Liver (tissue), 8 donors: ENCODE measurements at regions not wholly inside any gene's neighbourhood (a gene's known extent, or its start where the extent isn't known, plus 50 kb on each side); places are given as distances from the start of the nearest gene placed in this dataset.

Experiments
- DNase-seq: peaks from one replicate; pipeline ENCODE4 v3.0.0-alpha.2; 2017; ENCODE audit warnings: low spot score
- H3K27ac ChIP-seq, 2 donors: one replicate each; pipeline ENCODE4 v1.7.0; 2013; ENCODE audit warnings: inconsistent platforms in 2 of 2, low read length in 2 of 2, control low read depth in 1 of 2, low read depth in 1 of 2, mild to moderate bottlenecking in 1 of 2
- H3K27me3 ChIP-seq, 4 donors: one replicate each; pipeline versions ENCODE4 v1.6.1 to v1.7.0; 2013; ENCODE audit warnings: low read length in 3 of 4, inconsistent platforms in 1 of 4, mild to moderate bottlenecking in 1 of 4, moderate library complexity in 1 of 4; ENCODE audit not compliant: control insufficient read depth in 4 of 4, insufficient read depth in 4 of 4
- H3K36me3 ChIP-seq, 4 donors: one replicate each; pipeline versions ENCODE4 v1.6.1 to v1.7.0; 2013; ENCODE audit warnings: low read length in 3 of 4, mild to moderate bottlenecking in 3 of 4, low read depth in 1 of 4, moderate library complexity in 1 of 4; ENCODE audit not compliant: control insufficient read depth in 4 of 4, insufficient read depth in 3 of 4
- H3K4me1 ChIP-seq, 4 donors: one replicate each; pipeline versions ENCODE4 v1.6.1 to v1.7.0; 2013; ENCODE audit warnings: low read length in 3 of 4, mild to moderate bottlenecking in 3 of 4, moderate library complexity in 1 of 4; ENCODE audit not compliant: control insufficient read depth in 4 of 4, insufficient read depth in 4 of 4
- H3K4me3 ChIP-seq, 3 donors: one replicate each; pipeline versions ENCODE4 v1.6.1 to v1.7.0; 2013; ENCODE audit warnings: low read length in 3 of 3, control low read depth in 1 of 3, low read depth in 1 of 3, mild to moderate bottlenecking in 1 of 3
- H3K9ac ChIP-seq, 2 donors: one replicate each; pipeline ENCODE4 v1.7.0; 2013; ENCODE audit warnings: low read length in 2 of 2, mild to moderate bottlenecking in 2 of 2, moderate library complexity in 2 of 2, control low read depth in 1 of 2, low read depth in 1 of 2
- H3K9me3 ChIP-seq, 4 donors: one replicate each; pipeline versions ENCODE4 v1.6.1 to v1.7.0; 2013; ENCODE audit warnings: low read length in 3 of 4; ENCODE audit not compliant: control insufficient read depth in 4 of 4
- ATF3 ChIP-seq: IDR thresholded peaks from 2 replicates; pipeline ENCODE4 v1.6.1; 2016; ENCODE audit warnings: antibody characterized with exemption
- EGR1 ChIP-seq, 2 donors: IDR thresholded peaks; 2 replicates each; pipeline ENCODE4 v1.6.1; 2016 to 2018; ENCODE audit warnings: antibody characterized with exemption in 2 of 2, low read depth in 2 of 2
- FOXA1 ChIP-seq: IDR thresholded peaks from 2 replicates; pipeline ENCODE4 v1.6.1; 2016; ENCODE audit warnings: antibody characterized with exemption
- FOXA2 ChIP-seq: IDR thresholded peaks from 2 replicates; pipeline ENCODE4 v1.6.1; 2016; ENCODE audit warnings: antibody characterized with exemption
- GABPA ChIP-seq, 2 donors: IDR thresholded peaks in 1 of 2; conservative IDR thresholded peaks in 1 of 2; 2 replicates each; pipeline ENCODE4 v1.6.1; 2016; ENCODE audit warnings: antibody characterized with exemption in 2 of 2, mild to moderate bottlenecking in 1 of 2, moderate library complexity in 1 of 2
- HNF4A ChIP-seq, 2 donors: conservative IDR thresholded peaks; 2 replicates each; pipeline ENCODE4 v1.6.1; 2016; ENCODE audit warnings: antibody characterized with exemption in 2 of 2, mild to moderate bottlenecking in 2 of 2
- HNF4G ChIP-seq: IDR thresholded peaks from 2 replicates; pipeline ENCODE4 v1.6.1; 2016; ENCODE audit warnings: antibody characterized with exemption
- JUND ChIP-seq, 2 donors: IDR thresholded peaks; 2 replicates each; pipeline ENCODE4 v1.6.1; 2016; ENCODE audit warnings: antibody characterized with exemption in 2 of 2
- MAX ChIP-seq: IDR thresholded peaks from 2 replicates; pipeline ENCODE4 v1.6.1; 2016; ENCODE audit warnings: antibody characterized with exemption
- NR2F2 ChIP-seq: IDR thresholded peaks from 2 replicates; pipeline ENCODE4 v1.6.1; 2016; ENCODE audit warnings: antibody characterized with exemption
- RAD21 ChIP-seq, 2 donors: IDR thresholded peaks; 2 replicates each; pipeline ENCODE4 v1.6.1; 2016; ENCODE audit warnings: antibody characterized with exemption in 2 of 2, mild to moderate bottlenecking in 2 of 2
- REST ChIP-seq: IDR thresholded peaks from 2 replicates; pipeline ENCODE4 v1.6.1; 2016; ENCODE audit warnings: antibody characterized with exemption, mild to moderate bottlenecking
- RXRA ChIP-seq, 2 donors: IDR thresholded peaks; 2 replicates each; pipeline ENCODE4 v1.6.1; 2017 to 2018; ENCODE audit warnings: antibody characterized with exemption in 2 of 2, mild to moderate bottlenecking in 1 of 2
- SP1 ChIP-seq: IDR thresholded peaks from 2 replicates; pipeline ENCODE4 v1.6.1; 2018; ENCODE audit warnings: antibody characterized with exemption, mild to moderate bottlenecking
- TAF1 ChIP-seq: conservative IDR thresholded peaks from 2 replicates; pipeline ENCODE4 v1.6.1; 2016; ENCODE audit warnings: antibody characterized with exemption, mild to moderate bottlenecking
- YY1 ChIP-seq: IDR thresholded peaks from 2 replicates; pipeline ENCODE4 v1.6.1; 2016; ENCODE audit warnings: antibody characterized with exemption, mild to moderate bottlenecking
- ZBTB33 ChIP-seq: IDR thresholded peaks from 2 replicates; pipeline ENCODE4 v1.6.1; 2016; ENCODE audit warnings: antibody characterized with exemption
- WGBS: extraction: QIAGEN DNeasy Blood & Tissue Kit; methylation state at CpG from one replicate; pipeline ENCODE4 v1.1.7; 2013; 5-methylcytosine and 5-hydroxymethylcytosine counted together
- TF ChIP-seq, protein P1 (sequence below): fragments of 150-350 bp; IDR thresholded peaks from 2 replicates; pipeline ENCODE4 v1.5.1; 2017; ENCODE audit warnings: improper control_type of control experiment, low read depth, low read length; ENCODE audit not compliant: missing input control
- donor health status: healthy.
- donor health status: healthy.
- donor health status: healthy.
- donor health status: healthy.
- donor health status: healthy.

DNA sequence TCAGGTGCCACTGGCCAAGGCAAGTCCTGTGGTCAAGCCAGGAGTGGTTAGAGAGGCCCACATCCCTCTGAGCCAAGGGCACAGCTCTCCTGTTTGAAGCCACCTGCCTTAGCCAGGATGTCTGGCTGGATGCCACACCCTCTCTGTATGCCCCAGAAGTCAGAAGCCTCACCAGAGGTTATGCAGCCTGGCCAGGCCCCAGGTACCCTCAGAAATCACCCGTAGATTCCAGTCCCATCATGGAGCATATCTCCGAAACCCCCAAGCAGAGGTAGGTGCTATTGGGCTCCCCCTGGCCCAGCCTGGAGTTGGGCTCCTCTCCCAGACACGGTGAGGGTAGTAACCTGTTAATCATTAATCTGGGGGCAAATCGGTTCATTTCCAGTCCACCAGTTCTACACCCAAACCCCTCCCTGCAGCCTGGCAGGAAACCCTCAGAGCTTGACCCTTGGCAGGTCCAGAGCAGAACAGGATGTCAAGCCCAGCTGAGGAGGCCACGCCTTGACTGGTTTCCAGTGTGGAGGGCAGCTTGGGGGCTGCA lies 60.6 kb upstream of the TMEM97 start:
- Histone ChIP-seq H3K9ac (no peak overlapping the region), H3K36me3 (no peaks in the 10 kb centered on the region), H3K4me1 (peaks cover 8 to 26% (median 20%) of the 10 kb centered on the region in 4 donors), H3K9me3 (no peaks in the 10 kb centered on the region), H3K27ac (peak overlapping the region; percentile 56 to 61), H3K27me3 (no peaks in the 10 kb centered on the region), H3K4me3 (no peak overlapping the region)
- 22% methylated on average over 5 of the region's 5 CpGs for WGBS
- TF ChIP-seq HNF4G (no peak), JUND (IDR thresholded peaks at IDR 0.05) (peak in 1 of 2 donors; percentile 64), ATF3 (no peak), REST (peak; percentile 20), GABPA (IDR thresholded peaks at IDR 0.05 in 1 of 2, conservative IDR thresholded peaks at IDR 0.05 in 1 of 2) (peak in 1 of 2 donors; percentile 70), EGR1 (IDR thresholded peaks at IDR 0.05; ENCODE audit: low read depth in 2 of 2) (no peak), TAF1 (no peak), FOXA2 (peak; percentile 45), HNF4A (conservative IDR thresholded peaks at IDR 0.05) (peak; percentile 78 to 79), YY1 (peak; percentile 69), MAX (peak; percentile 81), FOXA1 (no peak), RXRA (IDR thresholded peaks at IDR 0.05) (peak; percentile 94), NR2F2 (peak; percentile 73), RAD21 (IDR thresholded peaks at IDR 0.05) (peak in 1 of 2 donors; percentile 38), SP1 (peak; percentile 92), ZBTB33 (no peak)
- TF ChIP-seq, protein P1, sequence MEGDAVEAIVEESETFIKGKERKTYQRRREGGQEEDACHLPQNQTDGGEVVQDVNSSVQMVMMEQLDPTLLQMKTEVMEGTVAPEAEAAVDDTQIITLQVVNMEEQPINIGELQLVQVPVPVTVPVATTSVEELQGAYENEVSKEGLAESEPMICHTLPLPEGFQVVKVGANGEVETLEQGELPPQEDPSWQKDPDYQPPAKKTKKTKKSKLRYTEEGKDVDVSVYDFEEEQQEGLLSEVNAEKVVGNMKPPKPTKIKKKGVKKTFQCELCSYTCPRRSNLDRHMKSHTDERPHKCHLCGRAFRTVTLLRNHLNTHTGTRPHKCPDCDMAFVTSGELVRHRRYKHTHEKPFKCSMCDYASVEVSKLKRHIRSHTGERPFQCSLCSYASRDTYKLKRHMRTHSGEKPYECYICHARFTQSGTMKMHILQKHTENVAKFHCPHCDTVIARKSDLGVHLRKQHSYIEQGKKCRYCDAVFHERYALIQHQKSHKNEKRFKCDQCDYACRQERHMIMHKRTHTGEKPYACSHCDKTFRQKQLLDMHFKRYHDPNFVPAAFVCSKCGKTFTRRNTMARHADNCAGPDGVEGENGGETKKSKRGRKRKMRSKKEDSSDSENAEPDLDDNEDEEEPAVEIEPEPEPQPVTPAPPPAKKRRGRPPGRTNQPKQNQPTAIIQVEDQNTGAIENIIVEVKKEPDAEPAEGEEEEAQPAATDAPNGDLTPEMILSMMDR: no peak
- peak; percentile 47 for DNase-seq
